PC-3 (cell line): ENCODE measurements at regions not wholly inside any gene's neighbourhood (a gene's known extent, or its start where the extent isn't known, plus 50 kb on each side); places are given as distances from the start of the nearest gene placed in this dataset.

ENCODE experiments used
- ATAC-seq: fragments of 200-7000 bp; cut with Tn5 transposase; 2 replicates; pipeline ENCODE4 v1.9.1; 2020; ENCODE audit warnings: mild to moderate bottlenecking, moderate library complexity
- BruUV-seq: library from RNA; stranded (reverse); fragments of 400-500 nt; replicated peaks from 2 replicates; lab custom pipeline; 2021; lab: Mats Ljungman, UMichigan
- CTCF ChIA-PET: fragments of 300-600 bp; sonication (Branson Sonifier 250); formaldehyde crosslinking; loops from one replicate; lab custom pipeline; 2022; ENCODE audit warnings: antibody characterized with exemption; lab: Charles Lee
- POLR2A ChIA-PET: fragments of 300-600 bp; sonication (Branson Sonifier 250); formaldehyde crosslinking; loops from one replicate; lab custom pipeline; 2022; ENCODE audit warnings: antibody characterized with exemption; ENCODE audit not compliant: unreplicated experiment; lab: Charles Lee
- DNase-seq: peaks from one replicate; pipeline ENCODE4 v3.0.0-alpha.2; 2015
- H2AFZ ChIP-seq: fragments of 300-600 bp; sonication (generic); 2 replicates; pipeline ENCODE4 v1.6.0; 2016; ENCODE audit warnings: antibody characterized with exemption, low read length
- H3F3A ChIP-seq: fragments of 300-600 bp; sonication (generic); one replicate; pipeline ENCODE4 v1.6.0; 2017; ENCODE audit warnings: antibody characterized with exemption, low read length, control low read depth, mild to moderate bottlenecking; ENCODE audit not compliant: unreplicated experiment
- H3K27ac ChIP-seq: fragments of 300-600 bp; sonication (generic); 2 replicates; pipeline ENCODE4 v1.5.1; 2016; ENCODE audit warnings: mild to moderate bottlenecking, low read length
- H3K27me3 ChIP-seq: fragments of 300-600 bp; sonication (generic); 2 replicates; pipeline ENCODE4 v1.6.1; 2016; ENCODE audit warnings: low read length, mixed read lengths
- H3K36me3 ChIP-seq: fragments of 300-600 bp; sonication (generic); 2 replicates; pipeline ENCODE4 v1.6.1; 2016; ENCODE audit warnings: low read depth, mixed run types, low read length, mixed read lengths
- H3K4me1 ChIP-seq: fragments of 300-600 bp; sonication (generic); 2 replicates; pipeline ENCODE4 v1.5.1; 2016; ENCODE audit warnings: low read length; ENCODE audit not compliant: insufficient read depth
- H3K4me2 ChIP-seq: fragments of 300-600 bp; sonication (generic); 2 replicates; pipeline ENCODE4 v1.6.0; 2016; ENCODE audit warnings: low read length
- H3K4me3 ChIP-seq: fragments of 300-600 bp; sonication (generic); 2 replicates; pipeline ENCODE4 v1.5.1; 2016; ENCODE audit warnings: mild to moderate bottlenecking, low read length, mixed read lengths
- H3K79me2 ChIP-seq: fragments of 300-600 bp; sonication (generic); 2 replicates; pipeline ENCODE4 v1.6.1; 2017; ENCODE audit warnings: low read length, mixed read lengths
- H3K9ac ChIP-seq: fragments of 300-600 bp; sonication (generic); 2 replicates; pipeline ENCODE4 v1.6.0; 2016; ENCODE audit warnings: mild to moderate bottlenecking, low read length
- H3K9me2 ChIP-seq: fragments of 300-600 bp; sonication (generic); replicated peaks from 2 replicates; pipeline ENCODE4 v1.6.1; 2016; ENCODE audit warnings: mixed run types, low read length, mixed read lengths
- H3K9me3 ChIP-seq: fragments of 300-600 bp; sonication (generic); 2 replicates; pipeline ENCODE4 v1.6.1; 2016; ENCODE audit warnings: low read length, mixed read lengths
- H4K20me1 ChIP-seq: fragments of 300-600 bp; sonication (generic); 2 replicates; pipeline ENCODE4 v1.6.1; 2016; ENCODE audit warnings: low read length, mixed read lengths
- CTCF ChIP-seq: fragments of 300-600 bp; sonication (generic); conservative IDR thresholded peaks from 2 replicates; pipeline ENCODE4 v1.5.1; 2017; ENCODE audit warnings: antibody characterized with exemption, low read depth, mild to moderate bottlenecking, low read length
- EZH2 ChIP-seq: fragments of 300-600 bp; sonication (generic); IDR thresholded peaks from one replicate; pipeline ENCODE4 v1.6.1; 2017; ENCODE audit warnings: antibody characterized with exemption, mild to moderate bottlenecking, low read length; ENCODE audit not compliant: unreplicated experiment
- EZH2phosphoT487 ChIP-seq: fragments of 300-600 bp; sonication (generic); IDR thresholded peaks from 2 replicates; pipeline ENCODE4 v1.6.1; 2018; ENCODE audit warnings: mild to moderate bottlenecking, antibody characterized with exemption, low read length, borderline replicate concordance
- intact Hi-C: fragments of 100-400 bp; cut with micrococcal nuclease; formaldehyde crosslinking; loops from 2 replicates; pipeline ENCODE4 v1.9.0; 2023

DNA sequence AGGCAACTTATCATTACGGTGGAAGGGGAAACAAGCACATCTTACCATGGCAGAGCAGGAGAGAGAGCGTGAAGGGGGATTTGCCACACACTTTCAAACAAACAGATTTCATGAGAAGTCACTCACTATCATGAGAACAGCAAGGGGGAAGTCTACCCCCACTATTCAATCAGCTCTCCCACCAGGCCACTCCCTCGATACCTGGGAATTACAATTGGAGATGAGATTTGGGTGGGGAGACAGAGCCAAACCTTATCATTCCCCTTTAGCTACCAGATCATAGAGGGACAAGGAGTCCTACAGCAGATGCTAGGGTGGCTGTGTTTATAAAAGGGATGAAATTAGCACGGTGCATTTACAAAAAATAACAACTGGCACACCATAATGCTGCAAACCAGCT, 2149.4 kb upstream of the ACO1 start:
- H3K4me2 ChIP-seq: no peak overlapping the region
- intact Hi-C loops: no loop called here
- DNase-seq (no peak), ATAC-seq (no peak)
- H3K9ac ChIP-seq: no peak overlapping the region
- ChIA-PET POLR2A (no interaction called here), CTCF (no interaction called here)
- no peaks in the 10 kb centered on the region for H3K79me2 ChIP-seq
- no peaks in the 10 kb centered on the region for H4K20me1 ChIP-seq
- H3K27me3 ChIP-seq: peaks cover 9% of the 10 kb centered on the region; the same call in 1 of the 2 replicates
- no peaks in the 10 kb centered on the region for H3K4me1 ChIP-seq
- no peak overlapping the region for H2AFZ ChIP-seq
- H3K36me3 ChIP-seq: no peaks in the 10 kb centered on the region
- no TSS peak for BruUV-seq
- no peaks in the 10 kb centered on the region for H3K9me2 ChIP-seq
- no peaks in the 10 kb centered on the region for H3K9me3 ChIP-seq
- H3F3A ChIP-seq: no peaks in the 10 kb centered on the region
- H3K4me3 ChIP-seq: no peak overlapping the region
- H3K27ac ChIP-seq: no peak overlapping the region
- TF ChIP-seq CTCF (no peak), EZH2 (no peak), EZH2phosphoT487 (no peak)

DNA sequence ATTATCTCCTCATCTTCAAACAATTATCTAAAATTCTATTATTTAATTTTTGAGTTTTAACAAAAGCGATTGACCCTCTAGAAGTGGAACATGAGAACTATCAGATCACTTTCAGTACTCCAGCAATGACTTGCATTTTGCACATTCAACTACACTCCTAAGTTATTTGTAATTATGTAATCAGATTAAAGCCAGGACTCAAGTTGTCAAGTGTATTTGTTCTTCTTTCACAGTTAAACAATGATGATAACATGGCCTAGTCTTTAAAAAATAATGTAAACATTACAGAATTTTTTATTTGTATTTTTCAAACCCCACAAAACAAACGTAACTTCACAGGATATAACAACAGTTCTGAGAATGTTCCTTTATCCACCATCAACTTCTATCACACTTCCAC, 2148.9 kb upstream of the ACO1 start:
- intact Hi-C loops: no loop called here
- H4K20me1 ChIP-seq: no peaks in the 10 kb centered on the region
- BruUV-seq: no TSS peak

DNA sequence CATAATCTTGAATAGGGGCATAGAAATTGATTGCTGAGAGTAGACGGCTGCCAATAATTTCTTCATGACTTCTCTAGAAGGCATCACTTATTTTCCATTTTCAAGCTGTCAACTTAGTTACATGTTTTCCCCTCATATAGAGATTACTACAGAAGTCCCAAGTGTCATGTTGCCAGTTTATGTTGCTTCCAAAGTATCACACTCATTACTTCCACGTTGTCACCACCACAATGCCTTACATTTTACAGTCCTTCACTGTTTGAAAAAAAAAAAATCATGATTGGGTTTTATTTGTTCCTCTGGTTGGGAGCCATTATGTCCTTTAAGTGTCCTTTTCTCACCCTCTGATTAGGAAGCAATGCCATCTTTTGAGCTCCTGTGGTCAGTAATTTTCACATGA, 2144.6 kb upstream of the ACO1 start:
- no peak overlapping the region for H3K4me3 ChIP-seq
- no peaks in the 10 kb centered on the region for H3F3A ChIP-seq
- intact Hi-C loops: no loop called here
- H3K4me1 ChIP-seq: no peaks in the 10 kb centered on the region
- BruUV-seq: no TSS peak
- H3K4me2 ChIP-seq: no peak overlapping the region
- no peak for DNase-seq
- ATAC-seq: no peak
- H2AFZ ChIP-seq: no peak overlapping the region
- TF ChIP-seq EZH2: no peak
- no peak for TF ChIP-seq CTCF
- no peak for TF ChIP-seq EZH2phosphoT487
- no peak overlapping the region for H3K27ac ChIP-seq
- no peaks in the 10 kb centered on the region for H4K20me1 ChIP-seq
- H3K9me3 ChIP-seq: no peaks in the 10 kb centered on the region
- H3K79me2 ChIP-seq: no peaks in the 10 kb centered on the region
- no peaks in the 10 kb centered on the region for H3K9me2 ChIP-seq
- CTCF ChIA-PET: no interaction called here
- peaks cover 11% of the 10 kb centered on the region for H3K27me3 ChIP-seq
- H3K9ac ChIP-seq: no peak overlapping the region
- no peaks in the 10 kb centered on the region for H3K36me3 ChIP-seq
- POLR2A ChIA-PET: no interaction called here

More for the DNA sequence above, 2148.9 kb upstream of the ACO1 start:
- ATAC-seq (no peak), DNase-seq (no peak)
- Histone ChIP-seq H3K9me2 (no peaks in the 10 kb centered on the region), H3K36me3 (no peaks in the 10 kb centered on the region), H3K9me3 (no peaks in the 10 kb centered on the region), H3K4me2 (no peak overlapping the region), H3F3A (no peaks in the 10 kb centered on the region), H3K27ac (no peak overlapping the region), H3K79me2 (no peaks in the 10 kb centered on the region), H3K4me3 (no peak overlapping the region), H2AFZ (no peak overlapping the region), H3K9ac (no peak overlapping the region), H3K4me1 (no peaks in the 10 kb centered on the region), H3K27me3 (peaks cover 12% of the 10 kb centered on the region; the same call in 1 of the 2 replicates)
- ChIA-PET POLR2A (no interaction called here), CTCF (no interaction called here)
- TF ChIP-seq EZH2phosphoT487: no peak
